Ascending aorta (tissue), 2 donors: ENCODE measurements at regions not wholly inside any gene's neighbourhood (a gene's known extent, or its start where the extent isn't known, plus 50 kb on each side); places are given as distances from the start of the nearest gene placed in this dataset.

Experiments
- DNase-seq, 2 donors: peaks; one replicate each; pipeline ENCODE4 v3.0.0-alpha.2; 2019; ENCODE audit warnings: low spot score in 2 of 2
- H3K27ac ChIP-seq, 2 donors: fragments of 200-600 bp; sonication (generic); one replicate each; pipeline ENCODE4 v1.5.1; 2016 to 2017; ENCODE audit warnings: mild to moderate bottlenecking in 1 of 2
- H3K27me3 ChIP-seq: fragments of 200-600 bp; sonication (generic); one replicate; pipeline ENCODE4 v1.5.1; 2017
- H3K36me3 ChIP-seq, 2 donors: fragments of 200-600 bp; sonication (generic); one replicate each; pipeline ENCODE4 v1.5.1; 2016
- H3K4me1 ChIP-seq, 2 donors: fragments of 200-600 bp; sonication (generic); one replicate each; pipeline ENCODE4 v1.5.1; 2016 to 2017; ENCODE audit warnings: mild to moderate bottlenecking in 1 of 2
- H3K4me3 ChIP-seq, 2 donors: fragments of 200-600 bp; sonication (generic); one replicate each; pipeline ENCODE4 v1.5.1; 2016 to 2017; ENCODE audit warnings: mild to moderate bottlenecking in 1 of 2
- H3K9me3 ChIP-seq, 2 donors: fragments of 200-600 bp; sonication (generic); one replicate each; pipeline ENCODE4 v1.5.1; 2016
- intact Hi-C: fragments of 100-400 bp; cut with DNase I; formaldehyde crosslinking; loops from one replicate; pipeline ENCODE4 v1.15.1; 2023
- TF ChIP-seq, protein P1 (sequence below), 3 experiments: fragments of 200-600 bp in 2 of 3; fragments of 450-650 bp in 1 of 3; sonication (generic) in 2 of 3; IDR thresholded peaks; one replicate each; pipeline ENCODE4 v1.5.1; 2016 to 2019; ENCODE audit warnings: antibody characterized with exemption in 3 of 3, mild to moderate bottlenecking in 1 of 3, moderate library complexity in 1 of 3

DNA sequence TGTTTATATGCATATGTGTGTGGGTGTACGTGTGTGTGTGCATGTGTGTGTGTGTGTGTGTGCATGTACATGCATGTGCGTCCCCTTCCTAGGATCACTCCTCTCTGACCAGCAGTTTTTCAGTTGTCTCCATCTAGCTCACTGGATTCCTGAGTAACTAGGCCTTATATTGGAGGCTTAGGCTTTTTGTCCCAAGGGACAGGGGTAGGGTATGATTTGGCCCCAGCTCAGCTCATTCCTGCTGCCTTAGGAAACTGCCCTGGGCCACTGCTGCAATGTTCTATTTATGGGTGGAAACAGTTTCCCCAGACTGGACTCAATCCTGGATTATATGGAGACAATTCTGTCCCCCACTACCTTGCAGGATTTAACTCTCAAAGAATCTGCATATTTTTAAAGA lies 68.8 kb upstream of the SDK1 start:
- H3K4me3 ChIP-seq = no peak overlapping the region

DNA sequence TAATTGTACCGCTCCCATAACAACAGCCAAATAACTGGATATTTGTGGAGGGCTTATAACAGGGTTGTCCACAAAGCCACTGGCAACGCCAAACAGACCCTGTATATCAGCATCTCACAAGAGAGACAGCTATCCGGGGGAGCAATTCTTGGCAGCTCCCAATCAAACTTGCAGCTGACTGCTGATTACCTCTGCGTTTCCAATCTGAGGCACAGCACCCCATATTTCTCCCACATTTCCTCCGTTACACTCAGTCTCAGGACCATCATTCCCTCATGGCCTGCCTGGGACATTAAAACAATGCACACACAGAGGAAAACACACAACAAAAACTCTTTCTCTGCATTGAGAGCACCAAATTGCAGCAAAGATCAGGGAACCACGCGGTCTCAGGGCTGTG lies 67.8 kb upstream of the SDK1 start:
- intact Hi-C loops = loop anchor here (5.0 kb wide), 1 partner anchor 69 kb away; the partner anchor contains the start of gene SDK1
- no peaks in the 10 kb centered on the region for H3K36me3 ChIP-seq

More for the DNA sequence above, 68.8 kb upstream of the SDK1 start:
- DNase-seq = peak; percentile 16 to 87
- H3K4me1 ChIP-seq = peaks cover 10 to 22% of the 10 kb centered on the region in 2 donors
- H3K27me3 ChIP-seq = no peaks in the 10 kb centered on the region
- no peaks in the 10 kb centered on the region for H3K36me3 ChIP-seq
- no peaks in the 10 kb centered on the region for H3K9me3 ChIP-seq
- peak overlapping the region; percentile 77 to 83 for H3K27ac ChIP-seq
- TF ChIP-seq, protein P1, sequence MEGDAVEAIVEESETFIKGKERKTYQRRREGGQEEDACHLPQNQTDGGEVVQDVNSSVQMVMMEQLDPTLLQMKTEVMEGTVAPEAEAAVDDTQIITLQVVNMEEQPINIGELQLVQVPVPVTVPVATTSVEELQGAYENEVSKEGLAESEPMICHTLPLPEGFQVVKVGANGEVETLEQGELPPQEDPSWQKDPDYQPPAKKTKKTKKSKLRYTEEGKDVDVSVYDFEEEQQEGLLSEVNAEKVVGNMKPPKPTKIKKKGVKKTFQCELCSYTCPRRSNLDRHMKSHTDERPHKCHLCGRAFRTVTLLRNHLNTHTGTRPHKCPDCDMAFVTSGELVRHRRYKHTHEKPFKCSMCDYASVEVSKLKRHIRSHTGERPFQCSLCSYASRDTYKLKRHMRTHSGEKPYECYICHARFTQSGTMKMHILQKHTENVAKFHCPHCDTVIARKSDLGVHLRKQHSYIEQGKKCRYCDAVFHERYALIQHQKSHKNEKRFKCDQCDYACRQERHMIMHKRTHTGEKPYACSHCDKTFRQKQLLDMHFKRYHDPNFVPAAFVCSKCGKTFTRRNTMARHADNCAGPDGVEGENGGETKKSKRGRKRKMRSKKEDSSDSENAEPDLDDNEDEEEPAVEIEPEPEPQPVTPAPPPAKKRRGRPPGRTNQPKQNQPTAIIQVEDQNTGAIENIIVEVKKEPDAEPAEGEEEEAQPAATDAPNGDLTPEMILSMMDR (IDR thresholded peaks at IDR 0.05) = no peak
- intact Hi-C loops = loop anchor here (5.0 kb wide), 1 partner anchor 70 kb away; the partner anchor contains the start of gene SDK1

DNA sequence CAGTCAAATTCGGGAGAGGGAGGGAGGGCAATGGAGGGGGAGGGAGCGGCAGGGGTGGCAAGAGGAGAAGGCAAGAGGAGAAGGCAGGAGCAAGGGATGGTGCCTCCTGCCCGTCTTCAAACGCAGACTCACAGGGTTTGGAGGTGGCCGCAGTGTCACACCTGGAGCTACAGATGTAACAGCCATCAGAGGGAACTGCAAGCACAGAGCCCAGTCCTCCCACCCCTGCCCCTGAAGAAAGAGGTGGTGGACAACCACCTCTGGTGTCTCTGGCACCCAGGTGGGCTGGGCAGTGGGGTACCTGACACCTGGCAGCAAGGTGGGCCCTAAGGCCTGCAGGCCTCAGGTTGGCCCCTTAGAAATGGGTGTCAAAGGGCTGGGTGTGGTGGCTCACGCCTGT lies 67.0 kb upstream of the SDK1 start:
- no peaks in the 10 kb centered on the region for H3K9me3 ChIP-seq
- H3K27ac ChIP-seq = peak overlapping the region in 1 of 2 donors; percentile 83
- no peak for DNase-seq
- TF ChIP-seq, protein P1 (IDR thresholded peaks at IDR 0.05) = no peak
- no peaks in the 10 kb centered on the region for H3K36me3 ChIP-seq
- intact Hi-C loops = loop anchor here (5.0 kb wide), 1 partner anchor 68 kb away; the partner anchor contains the start of gene SDK1
- H3K27me3 ChIP-seq = no peaks in the 10 kb centered on the region
- H3K4me3 ChIP-seq = no peak overlapping the region
- peaks cover 10 to 22% of the 10 kb centered on the region in 2 donors for H3K4me1 ChIP-seq

More for the DNA sequence above, 67.8 kb upstream of the SDK1 start:
- H3K4me1 ChIP-seq = peaks cover 10 to 22% of the 10 kb centered on the region in 2 donors
- TF ChIP-seq, protein P1 (IDR thresholded peaks at IDR 0.05) = no peak
- no peak for DNase-seq
- no peaks in the 10 kb centered on the region for H3K27me3 ChIP-seq
- no peaks in the 10 kb centered on the region for H3K9me3 ChIP-seq
- no peak overlapping the region for H3K4me3 ChIP-seq
- H3K27ac ChIP-seq = peak overlapping the region; percentile 77 to 83

DNA sequence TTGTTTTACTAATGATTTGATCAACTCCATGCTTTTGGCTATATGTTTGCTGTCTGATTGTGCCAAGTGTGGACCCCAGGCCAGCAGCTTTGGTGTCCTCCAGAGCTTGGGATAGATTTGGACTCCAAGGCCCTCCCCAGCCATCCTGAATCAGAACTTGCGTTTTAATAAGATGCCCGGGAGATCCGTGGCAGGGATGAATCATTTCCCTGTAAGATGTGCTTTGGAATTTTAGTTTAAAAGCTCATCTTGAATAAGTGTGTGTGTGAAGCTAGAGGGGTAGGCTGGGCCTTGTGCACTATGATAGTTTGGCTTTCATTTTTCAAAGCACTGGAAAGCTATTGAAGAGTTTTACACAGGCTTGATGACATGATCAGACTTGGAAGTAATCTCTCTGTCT lies 66.2 kb upstream of the SDK1 start:
- no peaks in the 10 kb centered on the region for H3K9me3 ChIP-seq
- DNase-seq = no peak
- intact Hi-C loops = loop anchor here (5.0 kb wide), 1 partner anchor 67 kb away; the partner anchor contains the start of gene SDK1
- no peaks in the 10 kb centered on the region for H3K27me3 ChIP-seq
- no peak overlapping the region for H3K27ac ChIP-seq
- TF ChIP-seq, protein P1 (IDR thresholded peaks at IDR 0.05) = no peak
- H3K4me1 ChIP-seq = peaks cover 10 to 22% of the 10 kb centered on the region in 2 donors
- H3K4me3 ChIP-seq = no peak overlapping the region
- no peaks in the 10 kb centered on the region for H3K36me3 ChIP-seq

DNA sequence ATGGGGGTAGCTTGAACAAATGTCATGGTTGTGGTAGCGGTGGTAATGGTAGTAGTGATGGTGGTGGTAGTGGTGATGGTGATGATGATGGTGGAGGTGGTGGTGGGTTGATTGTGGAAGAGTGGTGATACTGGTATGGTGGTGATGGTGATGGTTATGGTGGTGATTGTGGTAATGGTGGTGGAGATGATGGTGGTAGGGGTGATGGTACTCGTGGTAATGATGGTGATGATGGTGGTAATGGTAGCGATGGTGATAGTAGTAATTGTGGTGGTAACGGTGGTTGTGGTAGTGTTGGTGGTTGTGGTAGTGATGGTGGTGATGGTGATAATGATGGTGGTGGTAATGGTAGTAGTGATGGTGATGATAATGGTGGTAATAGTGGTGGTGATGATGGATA lies 65.7 kb upstream of the SDK1 start:
- no peaks in the 10 kb centered on the region for H3K9me3 ChIP-seq
- no peaks in the 10 kb centered on the region for H3K27me3 ChIP-seq
- peaks cover 10 to 22% of the 10 kb centered on the region in 2 donors for H3K4me1 ChIP-seq
- TF ChIP-seq, protein P1 (IDR thresholded peaks at IDR 0.05) = no peak
- intact Hi-C loops = no loop called here
- no peaks in the 10 kb centered on the region for H3K36me3 ChIP-seq
- no peak overlapping the region for H3K27ac ChIP-seq
- H3K4me3 ChIP-seq = no peak overlapping the region
- DNase-seq = no peak

DNA sequence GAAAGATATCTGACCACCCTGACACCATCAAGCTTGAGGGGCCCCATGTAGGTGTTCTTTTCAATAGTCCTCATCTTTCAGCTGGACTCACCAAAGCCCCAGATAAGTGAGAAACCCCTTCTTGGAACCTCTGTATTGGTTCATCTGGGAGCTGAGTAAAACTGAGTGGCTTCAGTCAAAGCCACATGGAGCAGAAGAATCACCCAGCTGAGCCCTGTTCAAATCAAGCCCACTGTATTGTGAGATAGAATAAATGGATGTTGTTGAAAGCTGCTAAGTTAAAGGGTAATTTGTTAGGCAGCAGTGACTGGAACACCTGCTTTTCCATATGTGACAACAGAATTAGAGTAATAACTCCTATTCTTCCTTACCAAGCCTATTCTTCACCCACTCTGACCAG lies 64.8 kb upstream of the SDK1 start:
- Histone ChIP-seq H3K4me1 (peaks cover 10 to 22% of the 10 kb centered on the region in 2 donors), H3K36me3 (no peaks in the 10 kb centered on the region), H3K9me3 (no peaks in the 10 kb centered on the region), H3K27me3 (no peaks in the 10 kb centered on the region), H3K4me3 (no peak overlapping the region), H3K27ac (no peak overlapping the region)
- intact Hi-C loops = no loop called here
- TF ChIP-seq, protein P1 (IDR thresholded peaks at IDR 0.05) = no peak
- DNase-seq = no peak
